IMR-90 (cell line): ENCODE measurements at regions not wholly inside any gene's neighbourhood (a gene's known extent, or its start where the extent isn't known, plus 50 kb on each side); places are given as distances from the start of the nearest gene placed in this dataset.

Source experiments
- ATAC-seq: fragments of 200-7000 bp; cut with Tn5 transposase; 2 replicates; pipeline ENCODE4 v1.9.1; 2020; ENCODE audit warnings: low read depth, mild to moderate bottlenecking, moderate library complexity
- BruUV-seq: library from RNA; stranded (reverse); fragments of 400-500 nt; replicated peaks from 2 replicates; lab custom pipeline; 2021; lab: Mats Ljungman, UMichigan
- CTCF ChIA-PET: fragments of 300-600 bp; formaldehyde crosslinking; extraction: SDS; loops from one replicate; lab custom pipeline; 2021; ENCODE audit warnings: antibody characterized with exemption; lab: Yijun Ruan, JAX
- POLR2A ChIA-PET: fragments of 300-600 bp; sonication (Branson Sonifier 250); formaldehyde crosslinking; loops from one replicate; lab custom pipeline; 2022; ENCODE audit warnings: antibody characterized with exemption; ENCODE audit not compliant: unreplicated experiment; lab: Charles Lee
- DNase-seq: peaks from one replicate; pipeline ENCODE4 v3.0.0; 2013
- H2AFZ ChIP-seq: replicated peaks from 2 replicates; pipeline ENCODE3; 2013; ENCODE audit warnings: low read length, mild to moderate bottlenecking; ENCODE audit not compliant: poor library complexity
- H2AK5ac ChIP-seq: 2 replicates; pipeline ENCODE4 v1.6.1; 2013; ENCODE audit warnings: low read depth, low read length, inconsistent platforms
- H2AK9ac ChIP-seq: replicated peaks from 2 replicates; pipeline ENCODE3; 2013; ENCODE audit warnings: mild to moderate bottlenecking, low read depth, low read length, moderate library complexity; ENCODE audit not compliant: poor library complexity
- H2BK120ac ChIP-seq: 2 replicates; pipeline ENCODE4 v1.6.1; 2013; ENCODE audit warnings: low read depth, low read length, inconsistent platforms
- H2BK15ac ChIP-seq: 3 replicates; pipeline ENCODE4 v1.6.1; 2013; ENCODE audit warnings: low read depth, low read length, inconsistent platforms
- H2BK20ac ChIP-seq: 2 replicates; pipeline ENCODE4 v1.6.1; 2013; ENCODE audit warnings: low read depth, mild to moderate bottlenecking, inconsistent platforms, low read length, moderate library complexity
- H2BK5ac ChIP-seq: 2 replicates; pipeline ENCODE4 v1.6.1; 2013; ENCODE audit warnings: mild to moderate bottlenecking, low read depth, low read length, inconsistent platforms; ENCODE audit not compliant: poor library complexity, severe bottlenecking
- H3K14ac ChIP-seq: replicated peaks from 2 replicates; pipeline ENCODE4 v1.6.1; 2013; ENCODE audit warnings: low read depth, low read length, inconsistent platforms
- H3K18ac ChIP-seq: 2 replicates; pipeline ENCODE4 v1.6.1; 2013; ENCODE audit warnings: low read depth, low read length, control low read depth
- H3K23ac ChIP-seq: 2 replicates; pipeline ENCODE4 v1.6.1; 2013; ENCODE audit warnings: low read depth, low read length, inconsistent platforms
- H3K27ac ChIP-seq: 2 replicates; pipeline ENCODE4 v1.5.1; 2013; ENCODE audit warnings: mild to moderate bottlenecking, control low read depth, low read length; ENCODE audit not compliant: insufficient read depth
- H3K27me3 ChIP-seq: 2 replicates; pipeline ENCODE4 v1.6.1; 2013; ENCODE audit warnings: low read length; ENCODE audit not compliant: control insufficient read depth, insufficient read depth
- H3K36me3 ChIP-seq: 2 replicates; pipeline ENCODE4 v1.6.1; 2013; ENCODE audit warnings: low read length, mixed read lengths; ENCODE audit not compliant: control insufficient read depth, insufficient read depth
- H3K4ac ChIP-seq: 2 replicates; pipeline ENCODE4 v1.6.1; 2013; ENCODE audit warnings: low read depth, low read length, inconsistent platforms
- H3K4me1 ChIP-seq: 2 replicates; pipeline ENCODE4 v1.6.1; 2013; ENCODE audit warnings: low read length, mixed read lengths; ENCODE audit not compliant: control insufficient read depth, insufficient read depth
- H3K4me2 ChIP-seq: 2 replicates; pipeline ENCODE4 v1.6.1; 2013; ENCODE audit warnings: low read depth, mild to moderate bottlenecking, control low read depth, low read length, moderate library complexity
- H3K4me3 ChIP-seq: 2 replicates; pipeline ENCODE4 v1.5.1; 2013; ENCODE audit warnings: low read depth, mild to moderate bottlenecking, control low read depth, low read length, moderate library complexity; ENCODE audit not compliant: insufficient read depth
- H3K56ac ChIP-seq: 2 replicates; pipeline ENCODE4 v1.6.1; 2013; ENCODE audit warnings: low read length, inconsistent platforms; ENCODE audit not compliant: insufficient read depth; ENCODE audit errors: extremely low read depth
- H3K79me1 ChIP-seq, 2 experiments: 2 replicates each; pipeline ENCODE4 v1.6.1; 2013; ENCODE audit warnings: low read length in 2 of 2, inconsistent platforms in 1 of 2, low read depth in 1 of 2
- H3K9ac ChIP-seq: 2 replicates; pipeline ENCODE4 v1.6.1; 2013; ENCODE audit warnings: low read depth, low read length, control low read depth
- H3K9me1 ChIP-seq: 2 replicates; pipeline ENCODE4 v1.6.1; 2013; ENCODE audit warnings: low read length, inconsistent platforms; ENCODE audit not compliant: insufficient read depth
- H3K9me3 ChIP-seq: 2 replicates; pipeline ENCODE4 v1.6.1; 2013; ENCODE audit warnings: low read length; ENCODE audit not compliant: control insufficient read depth, insufficient read depth
- H4K20me1 ChIP-seq: 2 replicates; pipeline ENCODE4 v1.6.1; 2013; ENCODE audit warnings: low read length, inconsistent platforms; ENCODE audit not compliant: insufficient read depth
- H4K5ac ChIP-seq: 2 replicates; pipeline ENCODE4 v1.6.1; 2013; ENCODE audit warnings: mild to moderate bottlenecking, low read depth, low read length, control low read depth
- H4K8ac ChIP-seq, 2 experiments: 2 replicates each; pipeline ENCODE4 v1.6.1; 2013; ENCODE audit warnings: low read depth in 2 of 2, low read length in 2 of 2, control low read depth in 1 of 2, inconsistent platforms in 1 of 2
- H4K91ac ChIP-seq: 2 replicates; pipeline ENCODE4 v1.6.1; 2013; ENCODE audit warnings: low read depth, low read length, inconsistent platforms; ENCODE audit not compliant: insufficient read depth
- CEBPB ChIP-seq: IDR thresholded peaks from 2 replicates; pipeline ENCODE4 v1.6.1; 2012; ENCODE audit warnings: low read depth, low read length, improper control_type of control experiment
- POLR2A ChIP-seq: IDR thresholded peaks from 2 replicates; pipeline ENCODE4 v1.6.1; 2012; ENCODE audit warnings: mild to moderate bottlenecking, low read depth, low read length
- WGBS, 2 experiments: methylation state at CpG; one replicate each; pipeline versions ENCODE4 v1.1.5 to v1.1.7; 2013; ENCODE audit warnings: missing lambda C conversion rate in 2 of 2; ENCODE audit not compliant: insufficient read length in 1 of 2; ENCODE audit errors: extremely low coverage in 2 of 2; 5-methylcytosine and 5-hydroxymethylcytosine counted together
- dilution Hi-C: fragments of 300-500 bp; cut with HindIII; formaldehyde crosslinking; loops from one replicate; pipeline ENCODE4 v1.14.3; 2018; ENCODE audit warnings: low sequenced_read_pairs; ENCODE audit not compliant: unreplicated experiment
- in situ Hi-C: fragments of 300-500 bp; cut with MboI; formaldehyde crosslinking; loops from 3 replicates; pipeline ENCODE4 v1.14.3; 2019; ENCODE audit warnings: low sequenced_read_pairs, inconsistent platforms, mixed read lengths
- intact Hi-C: fragments of 100-400 bp; cut with micrococcal nuclease; formaldehyde crosslinking; loops from 2 replicates; pipeline ENCODE4 v1.10.0; 2022

DNA sequence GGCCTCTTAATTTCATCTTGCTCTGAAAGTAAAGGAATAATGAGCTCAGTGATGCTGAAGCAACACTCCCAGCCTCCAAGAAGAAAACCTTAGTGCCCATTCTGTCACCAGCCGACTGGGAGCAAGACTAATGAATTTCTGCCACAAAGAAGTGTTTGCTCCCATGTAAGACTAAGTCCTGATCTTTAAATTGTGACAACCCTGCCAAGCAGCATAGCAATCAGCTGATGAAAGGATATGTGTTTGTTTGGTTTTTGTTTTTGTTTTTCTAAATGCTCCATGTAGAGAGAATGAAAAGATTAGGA lies 113.7 kb upstream of the PALMD start:
- Histone ChIP-seq H4K20me1 (no peaks in the 10 kb centered on the region), H3K4ac (no peak overlapping the region), H2BK5ac (no peak overlapping the region), H3K23ac (no peak overlapping the region), H3K79me1 (no peaks in the 10 kb centered on the region), H3K9me1 (no peaks in the 10 kb centered on the region), H3K14ac (no peak overlapping the region), H3K9ac (no peak overlapping the region), H3K36me3 (no peaks in the 10 kb centered on the region), H3K4me3 (no peak overlapping the region), H2AFZ (no peak overlapping the region), H3K9me3 (no peaks in the 10 kb centered on the region), H2BK15ac (no peak overlapping the region), H4K91ac (no peak overlapping the region), H3K56ac (no peak overlapping the region), H2AK9ac (no peak overlapping the region), H3K4me2 (no peak overlapping the region), H4K5ac (no peak overlapping the region), H4K8ac (no peak overlapping the region), H3K18ac (no peak overlapping the region), H3K27me3 (no peaks in the 10 kb centered on the region), H3K4me1 (no peaks in the 10 kb centered on the region), H3K27ac (no peak overlapping the region), H2BK20ac (no peak overlapping the region), H2AK5ac (no peak overlapping the region), H2BK120ac (no peak overlapping the region)
- intact Hi-C loops = no loop called here
- in situ Hi-C loops = no loop called here
- DNase-seq (no peak), ATAC-seq (no peak)
- no TSS peak for BruUV-seq
- ChIA-PET CTCF (interaction anchor here (0.6 kb wide), 1 partner anchor 8 kb away, joined by 3 read pairs; no protein-coding TSS in a partner anchor), POLR2A (no interaction called here)
- TF ChIP-seq POLR2A (no peak), CEBPB (no peak)
- WGBS, 2 experiments = no CpG with 5 or more reads among the region's 1 CpG
- dilution Hi-C loops = no loop called here
